GM21717 (cell line): ENCODE measurements at regions not wholly inside any gene's neighbourhood (a gene's known extent, or its start where the extent isn't known, plus 50 kb on each side); places are given as distances from the start of the nearest gene placed in this dataset.

Experiments
- ATAC-seq: cut with Tn5 transposase; IDR thresholded peaks from one replicate; pipeline ENCODE4 v1.9.1; 2021; ENCODE audit warnings: mild to moderate bottlenecking, moderate library complexity; ENCODE audit not compliant: unreplicated experiment

GRCh38 chr3:124274051-124274450, 282.1 kb upstream of the ROPN1 start:
- ATAC-seq, result no peak

GRCh38 chr3:124275412-124275811, 283.5 kb upstream of the ROPN1 start:
- ATAC-seq, result no peak

GRCh38 chr3:124276133-124276532, 284.2 kb upstream of the ROPN1 start:
- ATAC-seq, result no peak

- ATAC-seq, result no peak
Observed at GRCh38 chr3:124276539-124277143, 284.7 kb upstream of the ROPN1 start.

GRCh38 chr3:124277144-124277890, 285.4 kb upstream of the ROPN1 start:
- ATAC-seq, result no peak

DNA sequence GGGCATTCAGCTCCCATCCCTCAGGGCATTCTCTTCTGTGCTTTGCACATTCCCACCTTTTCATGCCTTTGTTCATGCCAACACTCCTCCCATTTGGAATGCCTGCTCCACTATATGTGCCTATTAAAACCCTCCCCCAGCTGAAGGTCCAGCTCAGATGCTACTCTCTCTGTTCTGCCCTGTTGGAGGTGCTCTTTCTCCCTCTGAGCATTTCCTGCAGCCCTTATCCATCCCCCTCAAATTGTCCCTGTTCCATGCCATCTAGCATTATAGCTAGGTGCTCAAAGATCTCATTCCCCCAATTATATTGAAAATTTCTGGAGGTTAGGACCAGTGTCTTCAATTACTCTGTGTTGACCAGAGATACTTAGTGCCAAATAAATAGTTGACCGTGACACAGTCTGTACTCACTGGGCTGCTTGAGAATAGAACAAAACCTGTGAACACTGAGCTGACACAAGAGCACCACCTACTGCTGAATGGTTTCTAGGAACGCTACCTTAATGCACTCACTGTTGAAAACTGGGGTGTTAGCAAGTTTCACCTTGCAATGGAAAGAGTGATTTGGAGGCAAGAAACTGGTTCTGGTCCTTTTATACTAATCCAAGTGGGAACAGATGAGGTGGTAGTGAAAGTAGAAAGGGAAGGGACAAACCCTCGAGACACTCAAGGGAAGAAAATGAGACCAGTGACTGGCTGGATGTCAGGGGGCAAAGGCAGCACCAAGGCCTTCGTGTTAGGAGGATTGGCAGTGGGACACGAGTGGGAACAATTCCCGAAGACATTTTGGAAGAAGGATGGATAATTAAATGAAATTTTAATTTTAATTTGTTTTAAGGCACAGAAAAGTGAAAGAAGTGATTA, 289.8 kb upstream of the ROPN1 start:
- no peak for ATAC-seq

DNA sequence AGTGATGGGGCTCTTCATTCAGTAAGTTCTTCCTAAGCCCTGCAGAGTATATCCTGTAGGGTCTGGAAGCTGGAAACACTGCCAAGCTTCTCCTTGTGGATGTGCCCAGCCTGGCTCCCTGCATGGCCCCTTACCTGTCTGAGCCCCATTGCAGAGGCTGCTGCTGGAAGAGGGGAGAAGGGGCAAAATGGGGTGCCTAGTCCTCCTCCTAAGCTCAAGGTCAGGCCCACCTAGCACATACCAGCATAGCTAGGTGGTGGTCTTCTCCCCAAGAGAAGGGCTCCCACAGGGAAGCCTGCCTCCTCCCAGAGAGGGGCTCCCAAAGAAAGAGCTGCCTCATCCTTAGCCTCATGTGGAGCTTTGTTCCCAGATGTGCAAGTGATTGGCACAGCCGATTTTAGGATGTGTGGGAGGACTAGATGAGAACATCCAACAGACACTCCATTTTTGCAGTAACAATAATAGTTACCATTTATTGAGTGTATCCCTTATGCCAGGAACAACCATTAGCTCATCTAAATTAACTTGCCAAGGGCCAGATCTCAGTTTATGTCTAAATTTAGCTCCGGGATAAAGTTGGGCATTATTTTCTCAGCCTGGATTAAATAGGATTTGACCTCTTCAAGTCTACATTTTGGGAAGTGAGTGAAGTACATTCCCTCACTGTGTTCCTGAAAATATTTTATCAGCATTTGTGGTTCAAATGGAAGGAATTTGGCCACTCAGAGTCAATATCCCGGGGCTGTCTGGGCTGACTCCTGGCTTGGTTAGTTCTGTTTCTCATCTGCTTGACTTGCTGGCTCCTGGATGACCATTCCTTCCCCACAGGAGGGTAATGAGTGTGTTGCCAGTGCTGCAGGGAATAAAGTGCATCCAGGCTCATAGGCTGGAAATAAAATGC, 291.1 kb upstream of the ROPN1 start:
- no peak for ATAC-seq

DNA sequence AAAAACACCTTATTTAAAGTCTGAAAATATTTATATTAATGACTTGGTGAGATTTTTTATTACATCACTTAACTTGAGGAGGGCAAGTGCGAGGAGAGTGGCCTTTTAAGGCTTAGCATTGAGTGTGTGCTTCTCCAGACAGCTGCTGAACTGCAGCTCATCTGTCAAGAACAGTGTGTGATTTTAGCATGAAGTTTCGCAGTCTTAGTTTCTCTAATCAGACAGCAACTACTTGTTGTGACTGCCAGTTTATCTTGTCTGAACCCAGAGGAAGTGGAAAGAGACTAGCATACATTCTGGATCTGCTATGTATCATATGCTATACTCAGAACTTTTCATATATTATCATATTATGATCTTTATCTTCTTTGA, 291.7 kb upstream of the ROPN1 start:
- no peak for ATAC-seq

DNA sequence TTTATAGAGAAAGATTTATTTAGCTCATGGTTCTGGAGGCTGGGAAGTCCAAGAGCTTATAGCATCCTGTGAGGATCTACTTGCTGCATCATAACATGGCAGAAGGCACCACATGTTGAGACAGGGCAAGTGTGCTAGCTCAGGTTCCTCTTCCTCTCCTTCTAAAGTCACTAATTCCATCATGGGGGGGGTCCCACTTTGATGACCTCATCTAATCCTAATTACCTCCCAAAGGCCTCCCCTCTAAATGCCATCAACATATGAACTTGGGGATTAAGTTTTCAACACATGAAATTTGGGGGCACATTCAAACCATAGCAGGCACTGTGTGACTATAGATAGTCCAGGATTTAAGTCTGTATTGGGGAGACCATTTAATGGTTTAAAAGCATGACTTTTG, 297.1 kb upstream of the ROPN1 start:
- no peak for ATAC-seq

GRCh38 chr3:124291008-124291407, 299.1 kb upstream of the ROPN1 start:
- no peak for ATAC-seq

DNA sequence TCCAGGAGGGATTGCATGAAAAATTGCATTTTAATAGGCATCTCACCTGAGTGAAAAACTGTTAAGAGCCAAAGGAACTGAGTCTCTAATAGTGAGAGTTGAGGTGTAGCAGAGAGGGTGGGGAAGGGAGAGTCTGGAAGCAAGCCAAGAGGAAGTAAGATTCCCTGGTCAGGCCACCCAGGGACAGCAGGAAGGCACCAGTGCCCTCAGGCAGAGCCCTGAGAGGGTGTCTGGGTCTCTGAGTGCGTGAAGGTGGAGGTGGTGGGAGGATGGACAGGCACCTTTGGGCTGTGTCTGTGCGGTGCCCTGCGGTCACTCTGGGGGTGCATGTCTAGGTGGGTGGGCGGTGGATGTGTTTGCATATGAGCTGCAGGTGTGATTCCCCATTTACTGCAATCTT, 300.4 kb upstream of the ROPN1 start:
- ATAC-seq, result no peak

DNA sequence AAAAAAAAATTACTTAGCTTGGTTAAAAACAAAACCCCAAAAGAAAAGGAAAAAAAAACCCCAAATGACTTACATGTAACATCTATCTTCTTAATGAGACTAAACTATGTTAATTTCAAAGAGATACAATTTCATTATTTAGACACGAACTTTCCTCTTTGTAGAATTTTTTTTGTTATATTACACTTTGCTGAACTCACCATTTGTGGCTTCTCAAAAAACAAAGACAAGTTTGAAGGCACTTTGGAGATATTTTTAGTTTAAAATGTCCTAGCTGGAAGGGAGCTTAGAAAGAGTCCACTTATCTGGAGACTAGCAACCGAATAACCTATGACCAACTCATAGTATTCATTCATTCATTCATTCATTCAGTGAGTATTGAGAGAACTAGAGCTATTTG, 301.7 kb upstream of the ROPN1 start:
- no peak for ATAC-seq

- no peak for ATAC-seq
Observed at GRCh38 chr3:124295362-124295761, 303.4 kb upstream of the ROPN1 start.

DNA sequence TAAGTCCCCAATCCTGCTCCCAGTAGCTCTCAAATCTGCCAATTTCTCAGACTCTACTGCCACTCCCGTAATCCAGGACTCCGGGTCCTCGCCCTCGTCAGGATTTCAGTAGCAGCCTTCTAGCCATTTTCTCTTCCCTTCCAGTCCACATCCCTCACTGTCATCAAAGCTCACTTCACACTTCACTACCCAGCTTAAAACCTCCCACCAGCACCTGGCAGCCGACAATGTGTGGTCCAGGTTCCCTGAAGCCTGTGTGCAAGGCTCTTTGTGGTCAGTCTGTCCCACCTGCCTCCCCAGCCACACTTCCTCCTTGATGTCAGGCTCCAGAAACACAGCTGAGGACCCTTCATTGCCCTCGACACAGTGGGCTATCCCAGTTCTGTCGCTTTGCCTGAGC, 304.5 kb upstream of the ROPN1 start:
- ATAC-seq, result no peak

DNA sequence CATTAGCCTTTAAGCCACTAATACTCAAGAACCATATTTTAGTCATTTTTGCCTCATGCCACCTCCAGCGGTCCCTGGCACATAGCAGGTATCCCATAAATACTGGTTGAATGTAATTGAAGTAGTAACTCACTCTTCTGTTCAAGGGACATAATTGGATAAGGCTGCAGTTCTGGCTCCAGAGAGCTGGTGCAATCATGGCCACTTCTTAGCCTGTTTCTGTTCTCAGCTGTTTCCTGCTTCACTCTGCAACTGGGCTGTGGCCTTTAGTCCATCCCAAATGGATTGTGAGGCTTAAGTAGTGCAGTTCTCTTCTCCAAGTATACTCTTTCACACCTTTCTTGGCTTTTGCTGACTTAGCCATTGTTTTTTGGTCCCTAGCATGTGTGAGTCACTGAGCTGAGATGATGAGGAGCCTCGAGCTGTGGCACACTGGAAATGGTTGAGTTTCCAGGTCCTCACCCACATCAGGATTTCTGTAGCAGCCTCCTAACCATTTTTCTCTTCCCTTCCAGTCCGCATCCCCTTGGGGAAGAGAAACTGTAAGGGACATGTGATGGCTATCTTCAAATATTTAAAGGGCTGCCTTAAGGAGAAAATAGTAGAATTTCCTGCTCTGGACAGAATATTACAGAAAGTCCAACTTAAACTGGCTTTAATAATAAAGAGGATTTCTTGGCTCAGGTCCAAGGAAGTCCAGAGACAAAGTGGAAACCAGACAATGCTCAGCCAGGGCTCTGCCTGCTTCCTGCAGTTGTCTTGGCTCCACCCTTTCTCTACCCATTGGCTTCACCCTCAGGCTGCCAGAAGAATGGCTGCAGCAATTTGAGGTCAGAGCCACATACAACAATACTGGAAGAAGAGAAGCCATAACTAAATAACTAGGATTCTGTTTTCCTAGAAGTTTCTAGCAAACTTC, 305.4 kb upstream of the ROPN1 start:
- no peak for ATAC-seq

- ATAC-seq, result no peak
Observed at GRCh38 chr3:124298301-124298700, 306.4 kb upstream of the ROPN1 start.

DNA sequence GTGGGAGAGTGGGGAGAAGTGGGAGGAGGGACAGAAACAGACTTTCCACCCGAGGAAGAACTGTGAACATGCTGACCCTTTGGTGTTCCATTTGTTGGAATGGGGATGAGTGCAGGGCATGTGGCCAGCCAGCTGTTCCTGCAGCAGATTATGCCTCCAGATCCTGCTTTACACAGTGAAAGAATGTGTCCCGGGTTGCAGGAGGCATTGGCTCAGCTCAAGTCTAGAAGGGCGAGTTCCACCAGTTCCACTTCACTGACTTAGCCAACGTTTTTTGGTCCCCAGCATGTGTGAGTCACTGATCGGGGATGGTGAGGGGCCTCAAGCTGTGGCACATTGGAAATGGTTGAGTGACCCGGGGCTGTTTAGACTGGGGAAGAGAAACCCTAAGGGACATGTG, 307.0 kb upstream of the ROPN1 start:
- no peak for ATAC-seq

- ATAC-seq, result no peak
Observed at GRCh38 chr3:124299831-124300230, 307.9 kb upstream of the ROPN1 start.

DNA sequence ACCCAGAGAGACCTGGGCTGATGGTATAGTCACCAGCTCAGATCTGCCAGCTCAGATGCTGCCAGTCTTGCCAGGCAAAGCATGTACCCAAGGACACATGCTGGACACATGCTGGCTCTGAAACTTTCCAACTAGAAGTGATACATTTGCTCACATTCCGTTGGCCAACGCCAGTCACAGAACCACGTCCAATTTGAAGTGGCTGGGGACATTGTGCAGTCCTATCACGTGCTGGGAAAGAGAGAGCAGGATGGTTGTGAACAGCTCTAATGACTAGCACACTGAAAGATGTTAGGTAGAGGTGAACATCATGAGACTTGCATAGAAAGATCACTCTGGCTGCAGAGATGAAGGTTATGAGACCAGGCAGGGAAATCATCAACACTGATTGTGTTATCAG, 308.5 kb upstream of the ROPN1 start:
- no peak for ATAC-seq
